H1 (cell line): ENCODE measurements at regions not wholly inside any gene's neighbourhood (a gene's known extent, or its start where the extent isn't known, plus 50 kb on each side); places are given as distances from the start of the nearest gene placed in this dataset.

Experiments
- CTCF ChIA-PET: fragments of 300-600 bp; sonication (Branson Sonifier 250); formaldehyde crosslinking; loops from one replicate; lab custom pipeline; 2021; ENCODE audit not compliant: partially characterized antibody; lab: Charles Lee
- POLR2A ChIA-PET: fragments of 300-600 bp; sonication (Branson Sonifier 250); formaldehyde crosslinking; loops from one replicate; lab custom pipeline; 2021; ENCODE audit warnings: inconsistent platforms; ENCODE audit not compliant: partially characterized antibody; lab: Charles Lee
- DNase-seq, 2 experiments: peaks; one replicate each; pipeline versions ENCODE4 v3.0.0 to v3.0.0-alpha.2; 2010 to 2022; ENCODE audit warnings: low spot score in 2 of 2, low read depth in 1 of 2, mixed read lengths in 1 of 2
- FAIRE-seq: peaks from 2 replicates; lab custom pipeline; 2011; peaks lifted over from hg19 to GRCh38; lab: Jason Lieb, UNC
- H2AFZ ChIP-seq: 2 replicates; pipeline ENCODE4 v1.8.1; 2012; ENCODE audit warnings: low read length, inconsistent platforms
- H2AK5ac ChIP-seq: 2 replicates; pipeline ENCODE4 v1.6.1; 2013; ENCODE audit warnings: low read depth, low read length
- H2BK120ac ChIP-seq: replicated peaks from 2 replicates; pipeline ENCODE3; 2013; ENCODE audit warnings: low read depth, low read length, inconsistent platforms
- H2BK12ac ChIP-seq: 2 replicates; pipeline ENCODE4 v1.6.1; 2013; ENCODE audit warnings: low read depth, low read length
- H2BK15ac ChIP-seq: 2 replicates; pipeline ENCODE4 v1.6.1; 2013; ENCODE audit warnings: low read length
- H2BK20ac ChIP-seq: 2 replicates; pipeline ENCODE4 v1.6.1; 2013; ENCODE audit warnings: low read length
- H2BK5ac ChIP-seq: 2 replicates; pipeline ENCODE4 v1.6.1; 2013; ENCODE audit warnings: low read depth, low read length
- H3K14ac ChIP-seq: 2 replicates; pipeline ENCODE4 v1.6.1; 2013; ENCODE audit warnings: inconsistent platforms; ENCODE audit not compliant: insufficient read length
- H3K18ac ChIP-seq: 2 replicates; pipeline ENCODE4 v1.6.1; 2013; ENCODE audit warnings: low read length; ENCODE audit errors: extremely low read depth
- H3K23ac ChIP-seq: 2 replicates; pipeline ENCODE4 v1.6.1; 2013; ENCODE audit warnings: inconsistent platforms; ENCODE audit not compliant: insufficient read length
- H3K23me2 ChIP-seq: 2 replicates; pipeline ENCODE4 v1.6.1; 2013; ENCODE audit warnings: low read depth, low read length
- H3K27ac ChIP-seq: 2 replicates; pipeline ENCODE4 v1.6.1; 2011; ENCODE audit warnings: low read depth, low read length, inconsistent platforms
- H3K27me3 ChIP-seq, 4 experiments: replicated peaks in 1 of 4; 1 replicate in 1 of 4; 2 replicates in 3 of 4; pipeline versions ENCODE4 v1.6.1 to v1.8.1; 2011 to 2013; ENCODE audit warnings: low read length in 3 of 4, mild to moderate bottlenecking in 3 of 4, inconsistent platforms in 2 of 4, mixed read lengths in 2 of 4, moderate library complexity in 1 of 4; ENCODE audit not compliant: control insufficient read depth in 3 of 4, insufficient read depth in 3 of 4; ENCODE audit errors: extremely low read depth in 1 of 4
- H3K36me3 ChIP-seq, 4 experiments: 2 replicates each; pipeline versions ENCODE4 v1.6.1 to v1.8.1; 2011 to 2013; ENCODE audit warnings: mild to moderate bottlenecking in 4 of 4, low read length in 3 of 4, moderate library complexity in 2 of 4, control low read depth in 1 of 4, inconsistent platforms in 1 of 4; ENCODE audit not compliant: insufficient read depth in 4 of 4, control insufficient read depth in 2 of 4
- H3K4ac ChIP-seq: replicated peaks from 2 replicates; pipeline ENCODE3; 2013; ENCODE audit warnings: low read length, low read depth, mixed read lengths, inconsistent platforms; ENCODE audit not compliant: insufficient read length
- H3K4me1 ChIP-seq, 4 experiments: replicated peaks in 1 of 4; 1 replicate in 1 of 4; 2 replicates in 3 of 4; pipeline versions ENCODE4 v1.6.1 to v1.8.1; 2011 to 2013; ENCODE audit warnings: low read length in 3 of 4, inconsistent platforms in 2 of 4, mixed read lengths in 1 of 4; ENCODE audit not compliant: insufficient read depth in 4 of 4, control insufficient read depth in 3 of 4
- H3K4me2 ChIP-seq, 2 experiments: 2 replicates each; pipeline versions ENCODE4 v1.6.1 to v1.8.1; 2011 to 2013; ENCODE audit warnings: low read depth in 2 of 2, low read length in 2 of 2, control low read depth in 1 of 2, inconsistent platforms in 1 of 2, mild to moderate bottlenecking in 1 of 2; ENCODE audit not compliant: insufficient read depth in 1 of 2
- H3K4me3 ChIP-seq, 4 experiments: fragments of 200-600, 300-600 bp in 1 of 4; sonication (generic), shearing (Covaris generic), sonication (Bioruptor Twin) in 1 of 4; 2 replicates each; pipeline versions ENCODE4 v1.5.1 to v1.8.1; 2011 to 2016; ENCODE audit warnings: low read length in 4 of 4, low read depth in 3 of 4, control low read depth in 2 of 4, inconsistent platforms in 2 of 4, mild to moderate bottlenecking in 2 of 4, mixed read lengths in 1 of 4, moderate library complexity in 1 of 4; ENCODE audit not compliant: insufficient read depth in 2 of 4; ENCODE audit errors: extremely low read depth in 1 of 4
- H3K56ac ChIP-seq: replicated peaks from 2 replicates; pipeline ENCODE3; 2013; ENCODE audit warnings: low read depth, mild to moderate bottlenecking, mixed read lengths, low read length, inconsistent platforms; ENCODE audit not compliant: insufficient read length
- H3K79me1 ChIP-seq: 2 replicates; pipeline ENCODE4 v1.6.1; 2013; ENCODE audit warnings: low read depth, low read length, control low read depth
- H3K79me2 ChIP-seq, 2 experiments: 2 replicates each; pipeline versions ENCODE4 v1.6.1 to v1.8.1; 2012 to 2013; ENCODE audit warnings: low read length in 2 of 2, mild to moderate bottlenecking in 2 of 2, inconsistent platforms in 1 of 2; ENCODE audit not compliant: insufficient read depth in 2 of 2, control insufficient read depth in 1 of 2
- H3K9ac ChIP-seq, 4 experiments: replicated peaks in 1 of 4; 1 replicate in 1 of 4; 2 replicates in 3 of 4; pipeline versions ENCODE4 v1.6.1 to v1.8.1; 2011 to 2013; ENCODE audit warnings: low read depth in 3 of 4, low read length in 3 of 4, control low read depth in 2 of 4, mild to moderate bottlenecking in 2 of 4, moderate library complexity in 2 of 4, inconsistent platforms in 1 of 4; ENCODE audit errors: extremely low read depth in 1 of 4
- H3K9me3 ChIP-seq, 2 experiments: 2 replicates each; pipeline versions ENCODE4 v1.6.1 to v1.8.1; 2012 to 2013; ENCODE audit warnings: mild to moderate bottlenecking in 2 of 2, moderate library complexity in 2 of 2, control low read depth in 1 of 2, inconsistent platforms in 1 of 2, low read depth in 1 of 2, low read length in 1 of 2, mixed read lengths in 1 of 2; ENCODE audit not compliant: insufficient read depth in 2 of 2
- H4K20me1 ChIP-seq, 2 experiments: replicated peaks in 1 of 2; 2 replicates each; pipeline versions ENCODE3 to v1.8.1; 2011 to 2013; ENCODE audit warnings: inconsistent platforms in 2 of 2, low read length in 2 of 2, mild to moderate bottlenecking in 1 of 2; ENCODE audit not compliant: insufficient read depth in 2 of 2, control insufficient read depth in 1 of 2
- H4K5ac ChIP-seq: 2 replicates; pipeline ENCODE4 v1.6.1; 2013; ENCODE audit warnings: low read length, low read depth, mixed read lengths, inconsistent platforms; ENCODE audit not compliant: insufficient read length
- H4K8ac ChIP-seq: 2 replicates; pipeline ENCODE4 v1.8.0; 2013; ENCODE audit warnings: mild to moderate bottlenecking, moderate library complexity, low read length, inconsistent platforms; ENCODE audit not compliant: insufficient read depth; ENCODE audit errors: extremely low read depth
- H4K91ac ChIP-seq: replicated peaks from 2 replicates; pipeline ENCODE3; 2013; ENCODE audit warnings: low read length, mixed read lengths, inconsistent platforms; ENCODE audit not compliant: insufficient read length
- CBX8 ChIP-seq: fragments of 300-800, 300-1000 bp; sonication (generic); IDR thresholded peaks from 2 replicates; pipeline ENCODE4 v1.7.1; 2016; ENCODE audit warnings: low read depth, low read length, borderline replicate concordance
- EP300 ChIP-seq, 2 experiments: IDR thresholded peaks; 1 replicate in 1 of 2; 2 replicates in 1 of 2; pipeline ENCODE4 v1.6.1; 2011 to 2012; ENCODE audit warnings: low read depth in 2 of 2, low read length in 2 of 2, mild to moderate bottlenecking in 2 of 2, borderline replicate concordance in 1 of 2, inconsistent platforms in 1 of 2, moderate library complexity in 1 of 2
- HDAC6 ChIP-seq: IDR thresholded peaks from one replicate; pipeline ENCODE4 v1.7.1; 2012; ENCODE audit warnings: low read depth, mild to moderate bottlenecking, inconsistent platforms, low read length, moderate library complexity
- KDM4A ChIP-seq: IDR thresholded peaks from one replicate; pipeline ENCODE4 v1.7.1; 2012; ENCODE audit warnings: low read depth, mild to moderate bottlenecking, moderate library complexity, low read length, inconsistent platforms; ENCODE audit not compliant: severe bottlenecking
- NRF1 ChIP-seq: IDR thresholded peaks from 2 replicates; pipeline ENCODE4 v1.6.1; 2011; ENCODE audit warnings: mild to moderate bottlenecking, low read depth, low read length, improper control_type of control experiment
- POLR2A ChIP-seq, 2 experiments: IDR thresholded peaks; 1 replicate in 1 of 2; 2 replicates in 1 of 2; pipeline ENCODE4 v1.6.1; 2011; ENCODE audit warnings: low read depth in 2 of 2, low read length in 2 of 2, mild to moderate bottlenecking in 2 of 2; ENCODE audit errors: control extremely low read depth in 1 of 2
- RNF2 ChIP-seq: fragments of 200-900, 300-1000 bp; sonication (generic); IDR thresholded peaks from 2 replicates; pipeline ENCODE4 v1.7.1; 2016; ENCODE audit warnings: borderline replicate concordance, low read depth, mild to moderate bottlenecking, antibody characterized with exemption, low read length; ENCODE audit not compliant: poor library complexity, severe bottlenecking; ENCODE audit errors: missing control alignments
- SAP30 ChIP-seq: fragments of 300-600 bp; sonication (generic); IDR thresholded peaks from 2 replicates; pipeline ENCODE4 v1.7.1; 2012; ENCODE audit warnings: low read length, moderate library complexity, mild to moderate bottlenecking, inconsistent platforms; ENCODE audit not compliant: insufficient read depth, insufficient replicate concordance
- TAF7 ChIP-seq: optimal IDR thresholded peaks from 2 replicates; pipeline ENCODE3; 2011; ENCODE audit warnings: low read depth, mild to moderate bottlenecking, inconsistent platforms, low read length, moderate library complexity, borderline replicate concordance
- WGBS, 2 experiments: shearing (Covaris generic) in 1 of 2; methylation state at CpG; one replicate each; pipeline versions ENCODE4 v1.1.6 to v1.1.7; 2013 to 2015; ENCODE audit warnings: low lambda C conversion rate in 2 of 2, mixed read lengths in 2 of 2, inconsistent platforms in 1 of 2, low coverage in 1 of 2, missing lambda C conversion rate in 1 of 2; ENCODE audit not compliant: insufficient replicate concordance in 2 of 2, insufficient coverage in 1 of 2, insufficient read length in 1 of 2; ENCODE audit errors: extremely low coverage in 1 of 2, missing lambda C conversion rate in 1 of 2; 5-methylcytosine and 5-hydroxymethylcytosine counted together

DNA sequence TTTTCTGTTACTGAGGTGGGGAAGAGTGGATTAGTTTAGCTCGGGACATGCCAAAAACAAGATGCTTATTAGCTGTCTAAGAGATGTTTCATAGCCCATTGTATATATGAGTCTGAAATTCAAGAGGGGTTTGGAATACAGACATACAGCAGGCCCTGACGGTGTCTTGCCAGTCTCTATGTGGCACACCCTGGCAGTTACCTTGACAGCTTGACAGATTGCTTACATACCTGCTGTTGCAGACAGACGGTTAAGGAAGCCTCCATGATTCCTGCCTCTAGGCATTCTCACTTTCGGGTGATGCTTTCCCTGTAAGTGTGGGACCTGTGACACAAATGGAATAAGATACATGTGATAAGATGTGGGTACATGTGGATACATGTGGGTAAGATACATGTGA, 95.0 kb downstream of the QRSL1 start:
- Histone ChIP-seq H3K27me3 (no peaks in the 10 kb centered on the region), H4K8ac (no peak overlapping the region), H3K79me2 (no peaks in the 10 kb centered on the region), H3K23ac (no peak overlapping the region), H4K20me1 (no peaks in the 10 kb centered on the region), H4K5ac (no peak overlapping the region), H3K18ac (no peak overlapping the region), H3K4me1 (no peaks in the 10 kb centered on the region), H4K91ac (no peak overlapping the region), H3K9me3 (no peaks in the 10 kb centered on the region), H2BK5ac (no peak overlapping the region), H2AK5ac (no peak overlapping the region), H3K79me1 (no peaks in the 10 kb centered on the region), H3K23me2 (no peaks in the 10 kb centered on the region; the same call in 1 of the 2 replicates), H3K14ac (no peak overlapping the region), H2BK20ac (no peak overlapping the region; the same call in 1 of the 2 replicates), H3K36me3 (no peaks in the 10 kb centered on the region), H2BK15ac (no peak overlapping the region), H3K27ac (no peak overlapping the region), H3K4me3 (no peak overlapping the region), H2BK12ac (no peak overlapping the region), H3K9ac (no peak overlapping the region), H2AFZ (no peak overlapping the region), H2BK120ac (no peak overlapping the region), H3K56ac (no peak overlapping the region), H3K4ac (no peak overlapping the region), H3K4me2 (no peak overlapping the region)
- no peak for FAIRE-seq
- no peak for TF ChIP-seq EP300 (IDR thresholded peaks at IDR 0.05; ENCODE audit: borderline replicate concordance in 1 of 2, low read depth in 2 of 2, low read length in 2 of 2)
- no peak for TF ChIP-seq NRF1
- TF ChIP-seq CBX8: no peak
- no peak for TF ChIP-seq HDAC6
- no peak for TF ChIP-seq TAF7
- TF ChIP-seq RNF2: no peak
- TF ChIP-seq SAP30: no peak
- TF ChIP-seq KDM4A: no peak
- TF ChIP-seq POLR2A (IDR thresholded peaks at IDR 0.05; ENCODE audit: control extremely low read depth in 1 of 2, low read depth in 2 of 2, low read length in 2 of 2): no peak
- no peak for DNase-seq
- ChIA-PET POLR2A (interaction anchor here (0.8 kb wide), 1 partner anchor 248 kb away, joined by 3 read pairs; no protein-coding TSS in a partner anchor), CTCF (interaction anchor here (1.3 kb wide), 1 partner anchor 11 kb away, joined by 3 read pairs; no protein-coding TSS in a partner anchor)
- 91% methylated on average over 4 of the region's 4 CpGs; no CpG with 5 or more reads in 1 of the 2 experiments for WGBS, 2 experiments
